VCaP (cell line): ENCODE measurements at regions not wholly inside any gene's neighbourhood (a gene's known extent, or its start where the extent isn't known, plus 50 kb on each side); places are given as distances from the start of the nearest gene placed in this dataset.

Source experiments
- H3K27ac ChIP-seq: fragments of 450-650 bp; 2 replicates; pipeline ENCODE4 v1.5.1; 2017
- TF ChIP-seq, protein P1 (sequence below): fragments of 450-650 bp; conservative IDR thresholded peaks from 2 replicates; pipeline ENCODE4 v1.5.1; 2017; ENCODE audit warnings: mild to moderate bottlenecking, moderate library complexity

DNA sequence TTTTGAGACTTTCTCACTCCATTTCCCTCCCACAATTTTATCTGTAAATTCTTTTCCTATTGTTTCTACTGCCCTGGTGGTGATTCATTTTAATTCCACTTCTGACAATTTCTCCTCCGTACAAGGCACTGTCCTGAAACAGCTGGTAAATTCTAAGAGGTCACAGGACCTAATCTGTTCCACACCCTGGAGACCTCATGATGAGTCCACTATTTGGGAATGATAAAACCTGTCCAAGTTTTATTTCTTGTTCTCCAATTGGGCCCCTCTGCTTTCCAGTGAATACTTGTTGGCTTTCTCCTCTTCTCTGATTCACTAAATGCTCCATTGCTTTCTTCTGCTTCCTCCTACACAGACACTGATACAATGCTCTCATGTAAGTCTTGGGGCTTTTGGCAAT is 343.1 kb upstream of the DUSP10 start:
- TF ChIP-seq, protein P1, sequence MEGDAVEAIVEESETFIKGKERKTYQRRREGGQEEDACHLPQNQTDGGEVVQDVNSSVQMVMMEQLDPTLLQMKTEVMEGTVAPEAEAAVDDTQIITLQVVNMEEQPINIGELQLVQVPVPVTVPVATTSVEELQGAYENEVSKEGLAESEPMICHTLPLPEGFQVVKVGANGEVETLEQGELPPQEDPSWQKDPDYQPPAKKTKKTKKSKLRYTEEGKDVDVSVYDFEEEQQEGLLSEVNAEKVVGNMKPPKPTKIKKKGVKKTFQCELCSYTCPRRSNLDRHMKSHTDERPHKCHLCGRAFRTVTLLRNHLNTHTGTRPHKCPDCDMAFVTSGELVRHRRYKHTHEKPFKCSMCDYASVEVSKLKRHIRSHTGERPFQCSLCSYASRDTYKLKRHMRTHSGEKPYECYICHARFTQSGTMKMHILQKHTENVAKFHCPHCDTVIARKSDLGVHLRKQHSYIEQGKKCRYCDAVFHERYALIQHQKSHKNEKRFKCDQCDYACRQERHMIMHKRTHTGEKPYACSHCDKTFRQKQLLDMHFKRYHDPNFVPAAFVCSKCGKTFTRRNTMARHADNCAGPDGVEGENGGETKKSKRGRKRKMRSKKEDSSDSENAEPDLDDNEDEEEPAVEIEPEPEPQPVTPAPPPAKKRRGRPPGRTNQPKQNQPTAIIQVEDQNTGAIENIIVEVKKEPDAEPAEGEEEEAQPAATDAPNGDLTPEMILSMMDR, result no peak
- H3K27ac ChIP-seq, result no peak overlapping the region

DNA sequence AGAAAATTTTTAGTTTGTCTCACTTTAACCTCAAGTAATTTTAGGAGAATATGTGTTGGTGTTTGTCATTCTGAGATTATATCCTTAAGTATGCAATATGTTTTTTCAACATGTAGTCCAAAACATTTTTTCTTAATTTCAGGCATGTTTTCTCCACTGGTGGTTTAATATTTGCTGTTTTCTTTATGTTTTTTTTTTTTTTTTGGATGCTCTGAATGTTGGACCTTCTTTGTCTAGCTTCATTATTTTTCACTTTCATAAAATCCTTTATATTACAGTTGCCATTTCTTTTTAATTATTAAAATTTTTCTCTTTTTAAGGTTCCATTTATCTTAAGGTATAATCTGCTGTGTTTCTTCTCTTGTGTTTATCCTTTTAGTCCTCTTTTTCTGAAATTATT is 342.2 kb upstream of the DUSP10 start:
- TF ChIP-seq, protein P1, result no peak
- no peak overlapping the region for H3K27ac ChIP-seq

DNA sequence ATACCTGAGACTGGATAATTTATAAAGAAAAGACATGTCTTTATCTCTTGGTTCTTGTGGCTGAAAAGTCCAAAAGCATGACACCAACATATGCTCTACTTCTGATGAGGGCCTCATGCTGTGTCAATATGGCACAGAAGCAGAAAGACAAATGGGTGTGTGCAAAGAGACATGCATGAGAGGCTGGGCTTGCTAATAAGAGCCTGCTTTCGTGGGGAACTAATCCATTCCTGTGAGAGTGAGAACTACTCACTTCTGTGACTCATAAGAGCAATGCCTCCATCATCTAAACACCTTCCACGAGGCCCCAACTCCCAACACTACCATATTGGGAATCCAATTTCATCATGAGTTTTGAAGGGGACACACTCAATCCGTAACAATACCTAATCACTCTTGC is 340.0 kb upstream of the DUSP10 start:
- TF ChIP-seq, protein P1, result no peak
- H3K27ac ChIP-seq, result no peak overlapping the region

DNA sequence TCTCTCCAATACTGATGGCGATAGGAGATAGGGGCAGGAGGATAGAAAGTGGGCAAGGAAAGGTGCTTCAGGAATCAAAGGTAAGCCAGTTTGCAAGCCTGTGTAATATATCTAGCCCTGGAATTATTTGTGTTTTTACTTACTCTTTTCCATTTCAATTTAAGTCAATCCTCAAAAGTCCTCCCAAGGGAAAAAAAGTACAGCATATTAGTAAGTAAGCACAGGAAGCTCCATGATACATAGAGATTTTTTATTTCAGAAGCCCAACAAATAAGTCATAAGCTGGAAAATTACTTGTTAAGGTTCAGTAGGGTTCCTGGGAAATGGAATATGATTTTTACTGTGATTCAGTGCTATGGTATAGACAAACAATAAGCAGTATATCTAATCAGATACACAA is 337.7 kb upstream of the DUSP10 start:
- TF ChIP-seq, protein P1, result no peak
- no peak overlapping the region for H3K27ac ChIP-seq

DNA sequence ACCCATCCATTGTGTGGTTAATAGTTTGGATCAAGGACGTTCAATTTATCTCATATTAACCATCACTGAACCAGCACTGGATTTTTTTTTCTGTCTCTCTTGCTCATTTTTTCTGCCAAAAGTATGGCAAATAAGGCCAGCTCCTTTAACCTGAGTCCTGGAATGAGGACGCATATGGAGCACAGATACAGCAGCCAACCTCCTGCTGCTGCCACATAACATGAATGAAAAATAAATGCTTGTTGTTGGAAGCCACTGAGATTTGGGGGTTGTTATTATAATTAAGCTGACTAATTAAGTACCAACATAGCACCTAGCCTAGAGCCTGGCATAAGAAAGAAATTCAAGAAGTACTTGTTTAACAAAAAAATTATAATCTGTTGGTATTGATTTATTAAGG is 335.3 kb upstream of the DUSP10 start:
- no peak overlapping the region for H3K27ac ChIP-seq
- TF ChIP-seq, protein P1, result no peak

DNA sequence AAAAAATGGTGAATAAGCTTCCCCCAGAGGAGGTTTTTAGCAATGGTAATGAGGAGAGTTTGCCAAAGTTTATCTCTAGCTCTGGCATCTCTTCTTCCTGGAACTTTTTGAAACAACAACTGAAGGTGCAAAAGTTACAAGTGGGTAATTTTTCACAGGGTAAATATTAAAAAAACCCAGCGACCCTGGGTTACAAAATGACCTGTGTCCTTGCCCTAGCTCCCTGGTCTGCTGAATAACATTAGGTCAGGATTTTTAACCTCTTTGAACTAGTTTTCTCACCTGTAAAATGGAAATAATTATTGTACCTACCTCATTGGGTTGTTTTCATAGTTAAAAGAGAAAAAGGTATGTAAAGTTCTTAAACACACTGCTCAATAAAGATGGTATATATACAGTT is 332.4 kb upstream of the DUSP10 start:
- TF ChIP-seq, protein P1, result no peak
- no peak overlapping the region for H3K27ac ChIP-seq

DNA sequence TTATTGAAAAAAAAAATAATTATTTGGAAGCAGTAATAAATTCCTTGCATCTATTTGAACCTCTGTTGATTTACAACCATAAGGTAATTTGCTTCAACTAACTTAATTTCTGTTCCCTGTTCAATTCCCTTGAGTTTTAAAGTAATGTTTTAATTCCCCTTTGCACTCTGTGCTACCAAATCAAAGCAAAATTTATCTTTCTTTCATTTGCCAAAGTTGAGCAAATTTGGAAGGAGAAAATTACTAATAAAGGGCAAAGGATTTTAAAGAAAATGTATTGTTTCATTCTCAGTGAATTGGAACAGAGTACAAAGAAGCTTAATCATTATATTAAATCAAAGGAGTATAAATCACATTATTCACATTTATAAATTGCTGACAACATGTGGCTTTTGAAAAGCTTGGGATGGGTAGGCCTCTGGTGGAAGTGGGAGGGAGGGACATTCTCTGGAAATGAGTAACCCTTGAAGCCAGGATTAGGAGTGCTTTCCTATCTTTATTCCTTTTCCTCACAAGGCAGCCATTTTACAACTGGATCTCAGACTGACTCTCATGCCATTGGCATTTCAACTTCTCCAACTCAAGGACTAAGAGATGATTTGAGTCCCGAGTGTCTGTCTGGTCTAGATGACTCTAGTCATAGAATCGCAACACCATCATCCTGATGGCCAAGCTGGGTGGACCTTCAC is 331.6 kb upstream of the DUSP10 start:
- no peak overlapping the region for H3K27ac ChIP-seq
- TF ChIP-seq, protein P1, result no peak
